ENCODE measurements at regions not wholly inside any gene's neighbourhood (a gene's known extent, or its start where the extent isn't known, plus 50 kb on each side); places are given as distances from the start of the nearest gene placed in this dataset.
"Not testable (repeated sequence)": the region's sequence is repeated elsewhere in the genome, so short reads cannot be mapped to it uniquely, and the experiment has no call there.

DNA sequence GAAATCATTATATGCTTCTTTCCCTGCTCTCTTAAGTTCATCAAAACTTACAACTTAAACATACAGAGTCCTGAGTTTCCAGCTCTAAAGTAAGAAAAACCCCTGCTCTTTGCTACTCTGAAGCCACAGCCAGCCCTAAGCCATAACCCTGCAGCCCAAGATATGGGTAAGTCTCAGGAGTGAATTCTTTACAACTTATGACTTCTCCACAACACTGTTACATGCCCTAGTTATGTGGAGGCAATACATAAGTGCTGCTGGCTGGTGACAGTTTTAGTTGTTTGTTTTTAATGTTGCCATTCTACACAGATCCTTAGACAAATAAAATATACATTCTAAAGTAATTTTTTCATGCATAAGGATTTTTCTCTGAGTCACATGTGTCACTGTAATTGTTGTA is 100.2 kb downstream of the FBXO8 start:
- DNase-seq, result no peak

GRCh38 chr4:174181827-174182226 is 101.6 kb downstream of the FBXO8 start:
- no peak for DNase-seq

- no peak for DNase-seq
These were observed 105.9 kb downstream of the FBXO8 start for GRCh38 chr4:174177536-174177935.

DNA sequence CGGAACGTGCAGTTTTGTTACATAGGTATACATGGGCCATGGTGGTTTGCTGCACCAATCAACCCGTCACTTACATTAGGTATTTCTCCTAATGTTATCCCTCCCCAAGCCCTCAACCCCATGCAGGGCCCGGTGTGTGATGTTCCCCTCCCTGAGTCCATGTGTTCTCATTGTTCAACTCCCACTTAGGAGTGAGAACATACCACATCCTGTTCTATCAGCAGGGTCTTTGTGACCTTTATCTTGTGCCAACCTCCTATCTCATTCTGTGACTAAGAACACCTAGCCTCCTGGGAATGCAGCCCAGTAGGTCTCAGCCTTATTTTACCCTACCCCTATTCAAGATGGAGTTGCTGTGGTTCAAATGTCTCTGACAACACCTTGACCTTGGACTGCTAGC is 107.6 kb downstream of the FBXO8 start:
- not testable (repeated sequence) for DNase-seq

GRCh38 chr4:174173360-174173759 is 110.1 kb downstream of the FBXO8 start:
- no peak for DNase-seq

- DNase-seq, result no peak
These were observed 111.2 kb downstream of the FBXO8 start for GRCh38 chr4:174172274-174172673.

GRCh38 chr4:174170906-174171305 is 112.6 kb downstream of the FBXO8 start:
- no peak for DNase-seq

DNA sequence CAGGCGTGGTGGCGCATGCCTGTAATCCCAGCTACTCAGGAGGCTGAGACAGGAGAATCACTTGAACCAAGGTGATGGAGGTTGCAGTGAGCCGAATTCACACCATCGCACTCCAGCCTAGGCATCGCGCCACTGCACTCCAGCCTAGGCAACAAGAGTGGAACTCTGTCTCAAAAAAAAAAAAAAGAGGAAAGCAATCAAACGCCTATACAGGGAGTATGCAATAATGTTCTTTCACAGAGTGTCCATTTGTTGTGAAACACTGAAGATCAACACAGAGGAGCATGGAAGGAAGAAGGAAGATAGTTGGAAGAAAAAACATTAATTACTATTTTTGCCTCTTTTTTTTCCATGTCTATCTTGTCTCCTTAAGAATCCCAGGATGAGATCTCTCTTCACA is 113.4 kb downstream of the FBXO8 start:
- no peak for DNase-seq

- DNase-seq, result no peak
These were observed 126.3 kb downstream of the FBXO8 start for GRCh38 chr4:174157106-174157607.

DNA sequence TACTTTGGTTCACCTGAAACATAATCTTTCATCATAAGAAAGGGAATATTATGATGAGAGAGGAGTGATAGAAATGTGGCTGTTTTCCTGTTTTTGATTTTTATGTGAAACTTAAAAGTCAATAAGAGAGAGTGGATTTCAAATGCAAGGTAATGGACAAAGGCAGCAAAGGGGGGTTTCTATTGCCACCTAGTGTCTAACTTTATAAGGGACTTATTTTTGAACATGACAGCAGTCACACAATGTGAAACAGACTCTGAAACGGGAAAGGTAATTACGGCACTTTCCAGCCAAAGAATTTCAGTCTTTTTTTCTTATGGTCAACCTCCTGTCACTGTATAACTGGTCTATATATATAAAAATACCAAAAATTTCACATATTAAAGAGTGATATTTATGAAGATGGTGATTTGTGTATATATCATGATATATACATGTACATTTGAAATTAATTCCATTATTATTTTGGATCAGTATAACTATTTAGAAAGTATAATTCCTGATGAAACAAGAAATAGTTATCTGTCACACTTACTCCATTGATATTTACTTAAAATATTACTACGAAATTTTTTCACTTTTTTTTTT is 127.1 kb downstream of the FBXO8 start:
- peak; percentile 9 to 54 for DNase-seq

- DNase-seq, result no peak
These were observed 129.1 kb downstream of the FBXO8 start for GRCh38 chr4:174154215-174154854.

GRCh38 chr4:174152717-174153466 is 130.6 kb downstream of the FBXO8 start:
- no peak for DNase-seq

DNA sequence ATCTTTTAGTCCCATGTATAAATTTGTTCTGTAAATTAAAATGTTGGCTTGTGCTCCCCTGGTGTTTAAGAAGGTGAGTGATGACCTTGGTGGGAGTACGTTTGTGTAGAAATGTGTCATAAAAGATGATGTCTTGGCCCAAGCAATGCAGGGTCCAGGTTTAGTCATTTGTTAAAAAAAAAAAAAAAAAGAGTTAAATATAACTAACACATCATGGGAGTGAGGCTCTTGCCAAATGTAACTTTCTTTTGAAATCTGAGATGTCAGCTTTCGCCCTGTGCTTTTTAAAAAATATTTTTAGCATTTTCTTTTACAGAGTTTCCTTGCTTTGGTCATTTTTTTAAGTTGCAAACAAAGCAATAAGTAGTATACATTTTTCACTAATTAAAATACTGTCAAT is 135.6 kb downstream of the FBXO8 start:
- no peak for DNase-seq

- DNase-seq, result no peak
These were observed 139.4 kb downstream of the FBXO8 start for GRCh38 chr4:174144106-174144505.

GRCh38 chr4:174141876-174142275 is 141.6 kb downstream of the FBXO8 start:
- no peak for DNase-seq

DNA sequence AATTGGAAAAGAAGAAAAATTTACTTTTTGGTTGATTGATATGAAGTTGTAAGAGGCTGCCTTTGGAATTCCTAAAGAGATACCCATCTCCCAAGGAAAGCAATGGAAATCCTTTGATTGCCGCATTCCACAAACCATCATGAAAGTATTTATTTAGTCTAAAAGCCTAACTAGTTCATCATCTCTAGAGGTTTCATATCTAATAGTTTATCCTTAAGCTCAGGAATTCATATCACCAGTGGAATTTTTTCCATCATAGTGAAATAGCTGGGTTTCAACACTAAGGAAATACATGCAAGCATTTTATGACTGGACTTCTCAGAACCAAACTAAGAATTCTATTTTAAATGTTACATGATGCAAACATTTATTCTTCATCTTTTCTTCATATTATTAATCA is 144.9 kb downstream of the FBXO8 start:
- DNase-seq, result no peak

DNA sequence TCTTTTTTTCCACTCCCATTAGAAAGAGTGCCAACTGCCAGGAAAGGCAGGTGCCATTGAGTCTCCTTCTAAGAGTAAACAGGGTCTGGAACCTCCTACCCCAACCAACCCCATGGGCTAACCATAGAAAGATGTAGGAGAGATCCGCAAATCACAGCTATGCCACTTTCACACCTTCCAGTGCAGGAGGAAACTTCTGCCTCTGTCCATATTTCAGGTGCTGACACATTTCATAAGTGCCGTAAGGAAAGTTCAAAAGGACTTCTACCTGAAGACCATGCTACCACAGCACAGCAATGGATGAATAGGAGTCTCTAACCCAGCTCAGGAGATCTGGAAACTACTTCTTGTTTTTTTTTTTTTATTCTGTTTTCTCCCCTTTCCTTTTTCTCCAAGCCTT is 145.8 kb downstream of the FBXO8 start:
- DNase-seq, result no peak

- peak; percentile 19 to 37 for DNase-seq
These were observed 147.5 kb downstream of the FBXO8 start for GRCh38 chr4:174135936-174136406.

DNA sequence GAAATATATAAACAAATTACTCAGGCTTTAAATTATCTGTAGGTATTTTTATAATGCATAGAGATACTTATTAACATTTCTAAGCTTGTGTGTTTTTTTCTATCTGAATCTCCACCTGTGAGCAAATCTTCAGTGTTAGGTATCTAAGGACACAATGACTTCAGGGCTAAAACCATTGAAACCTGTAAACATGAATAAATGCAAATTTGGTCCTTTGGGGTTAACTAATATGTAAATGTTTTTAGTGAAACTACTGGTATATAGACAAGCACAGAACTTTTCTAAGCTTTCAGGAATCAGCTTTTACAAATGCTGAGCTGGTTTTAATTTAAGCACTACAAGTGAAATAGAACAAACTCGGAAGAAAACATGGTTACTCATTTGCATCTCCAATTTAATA is 147.9 kb downstream of the FBXO8 start:
- peak; percentile 19 to 50 for DNase-seq

DNA sequence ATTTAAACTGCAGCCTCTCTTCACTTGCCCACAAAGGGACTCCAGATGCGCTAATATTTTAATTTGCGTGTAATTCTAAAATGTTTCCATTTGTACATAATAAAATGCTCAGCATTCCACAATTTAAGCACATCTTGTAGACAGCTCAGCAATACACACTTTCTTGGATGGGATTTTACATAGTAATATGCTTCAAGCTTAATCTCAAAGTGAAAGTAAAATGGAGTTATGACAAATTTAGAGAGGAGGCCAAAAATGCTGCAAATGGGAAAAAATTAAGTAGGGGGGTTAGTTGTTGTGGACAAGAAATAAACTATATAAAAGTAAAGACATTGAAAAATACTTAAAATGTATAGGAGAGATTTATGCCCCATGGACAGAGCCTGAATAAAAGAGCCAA is 149.1 kb downstream of the FBXO8 start:
- no peak for DNase-seq

DNA sequence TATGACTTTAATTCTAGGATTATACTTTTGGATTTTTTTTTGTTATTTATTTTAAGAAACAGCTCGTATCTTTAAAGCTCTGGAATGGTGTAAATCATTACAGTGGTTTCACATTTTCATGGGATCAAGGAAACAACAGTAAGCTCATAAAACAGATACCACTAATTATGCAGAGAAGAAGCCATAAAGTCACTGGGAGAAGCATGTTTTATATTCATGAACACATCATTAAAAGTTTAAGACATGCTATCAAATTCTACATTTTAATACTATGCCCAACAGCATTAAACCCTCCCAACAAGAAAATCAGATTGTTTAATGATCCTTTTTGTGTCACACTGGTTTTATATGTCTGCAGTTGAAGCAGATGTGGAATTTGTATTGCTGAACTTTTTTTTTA is 149.9 kb downstream of the FBXO8 start:
- no peak for DNase-seq

- no peak for DNase-seq
These were observed 151.6 kb downstream of the FBXO8 start for GRCh38 chr4:174131901-174132300.

DNA sequence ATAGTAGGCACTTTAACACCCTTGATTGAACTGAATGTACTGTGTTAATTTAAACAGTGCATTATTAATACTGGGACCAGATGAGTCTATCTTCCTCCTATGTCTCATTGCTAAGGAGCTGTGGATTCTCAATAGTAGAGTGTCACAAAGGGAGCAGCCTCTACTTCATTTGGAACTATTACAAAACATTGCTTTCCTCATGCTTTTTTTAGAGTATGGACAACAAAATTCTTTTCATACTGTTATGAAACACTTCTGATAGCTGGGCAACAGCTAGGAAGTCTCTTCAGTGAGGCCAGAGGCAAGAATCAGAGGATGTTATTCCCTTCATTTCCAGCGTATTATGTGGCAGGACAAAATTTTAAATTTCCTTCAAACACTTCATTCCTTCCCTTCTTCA is 160.8 kb downstream of the FBXO8 start:
- no peak for DNase-seq

Measured in NCI-H526 (cell line).